Ishikawa (cell line): ENCODE measurements at regions not wholly inside any gene's neighbourhood (a gene's known extent, or its start where the extent isn't known, plus 50 kb on each side); places are given as distances from the start of the nearest gene placed in this dataset.

Experiments
- CEBPB ChIP-seq: IDR thresholded peaks from 2 replicates; pipeline ENCODE4 v1.6.1; 2012
- CREB1 ChIP-seq: IDR thresholded peaks from 2 replicates; pipeline ENCODE4 v1.6.1; 2012; ENCODE audit warnings: low read depth
- EGR1 ChIP-seq: IDR thresholded peaks from 2 replicates; pipeline ENCODE4 v1.6.1; 2012
- EP300 ChIP-seq: IDR thresholded peaks from 2 replicates; pipeline ENCODE4 v1.6.1; 2012; ENCODE audit warnings: borderline replicate concordance
- FOXM1 ChIP-seq: IDR thresholded peaks from 2 replicates; pipeline ENCODE4 v1.6.1; 2012; ENCODE audit warnings: low read depth, borderline replicate concordance
- NFIC ChIP-seq: IDR thresholded peaks from 2 replicates; pipeline ENCODE4 v1.6.1; 2012
- RAD21 ChIP-seq: IDR thresholded peaks from 2 replicates; pipeline ENCODE4 v1.6.1; 2012; ENCODE audit warnings: low read depth
- REST ChIP-seq: IDR thresholded peaks from 2 replicates; pipeline ENCODE4 v1.6.1; 2012; ENCODE audit warnings: low read depth, mild to moderate bottlenecking
- TAF1 ChIP-seq: IDR thresholded peaks from 2 replicates; pipeline ENCODE4 v1.6.1; 2012; ENCODE audit warnings: low read depth, mild to moderate bottlenecking
- TCF12 ChIP-seq: IDR thresholded peaks from 2 replicates; pipeline ENCODE4 v1.6.1; 2012; ENCODE audit warnings: low read depth
- TEAD4 ChIP-seq: IDR thresholded peaks from 2 replicates; pipeline ENCODE4 v1.6.1; 2012
- YY1 ChIP-seq: IDR thresholded peaks from 2 replicates; pipeline ENCODE4 v1.6.1; 2012; ENCODE audit warnings: low read depth
- ZBTB7A ChIP-seq: IDR thresholded peaks from 2 replicates; pipeline ENCODE4 v1.6.1; 2012; ENCODE audit warnings: low read depth
- TF ChIP-seq, protein P1 (sequence below): IDR thresholded peaks from 2 replicates; pipeline ENCODE4 v1.6.1; 2012
- TF ChIP-seq, protein P2 (sequence below): IDR thresholded peaks from 2 replicates; pipeline ENCODE4 v1.6.1; 2012

GRCh38 chr12:72179841-72180240, 92.3 kb upstream of the TRHDE start:
- TF ChIP-seq CEBPB (no peak), REST (no peak), YY1 (no peak)

DNA sequence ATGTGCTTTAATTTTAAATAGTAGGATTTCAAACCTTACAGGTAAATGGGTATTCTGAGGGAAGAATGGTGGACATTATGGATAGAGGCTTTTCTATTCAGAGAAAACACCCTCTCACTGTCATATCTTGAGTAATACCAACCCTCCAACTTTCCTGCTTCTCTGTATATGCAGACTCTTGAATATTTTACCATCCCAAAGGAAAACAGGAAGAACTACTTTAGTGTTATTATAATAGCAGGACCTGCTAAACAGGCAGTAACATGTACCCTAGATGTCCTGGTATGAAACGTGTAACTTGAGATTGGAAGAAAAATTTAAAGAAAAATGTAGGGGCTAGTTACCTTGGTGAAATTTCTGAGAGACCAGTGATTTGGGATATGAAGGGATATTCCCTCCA, 82.9 kb upstream of the TRHDE start:
- TF ChIP-seq REST, result no peak

- no peak for TF ChIP-seq TEAD4
- TF ChIP-seq NFIC, result no peak
- TF ChIP-seq EGR1, result no peak
- no peak for TF ChIP-seq REST
- TF ChIP-seq, protein P1, sequence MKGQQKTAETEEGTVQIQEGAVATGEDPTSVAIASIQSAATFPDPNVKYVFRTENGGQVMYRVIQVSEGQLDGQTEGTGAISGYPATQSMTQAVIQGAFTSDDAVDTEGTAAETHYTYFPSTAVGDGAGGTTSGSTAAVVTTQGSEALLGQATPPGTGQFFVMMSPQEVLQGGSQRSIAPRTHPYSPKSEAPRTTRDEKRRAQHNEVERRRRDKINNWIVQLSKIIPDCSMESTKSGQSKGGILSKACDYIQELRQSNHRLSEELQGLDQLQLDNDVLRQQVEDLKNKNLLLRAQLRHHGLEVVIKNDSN, result no peak
- no peak for TF ChIP-seq TCF12
- no peak for TF ChIP-seq CEBPB
- TF ChIP-seq ZBTB7A, result no peak
- no peak for TF ChIP-seq EP300
- TF ChIP-seq RAD21, result no peak
- TF ChIP-seq TAF1, result no peak
- no peak for TF ChIP-seq FOXM1
- TF ChIP-seq, protein P2, sequence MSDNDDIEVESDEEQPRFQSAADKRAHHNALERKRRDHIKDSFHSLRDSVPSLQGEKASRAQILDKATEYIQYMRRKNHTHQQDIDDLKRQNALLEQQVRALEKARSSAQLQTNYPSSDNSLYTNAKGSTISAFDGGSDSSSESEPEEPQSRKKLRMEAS, result no peak
- no peak for TF ChIP-seq YY1
- TF ChIP-seq CREB1, result no peak
These were observed 80.4 kb upstream of the TRHDE start for GRCh38 chr12:72191761-72192160.

GRCh38 chr12:72197790-72198189, 74.4 kb upstream of the TRHDE start:
- TF ChIP-seq YY1, result no peak

DNA sequence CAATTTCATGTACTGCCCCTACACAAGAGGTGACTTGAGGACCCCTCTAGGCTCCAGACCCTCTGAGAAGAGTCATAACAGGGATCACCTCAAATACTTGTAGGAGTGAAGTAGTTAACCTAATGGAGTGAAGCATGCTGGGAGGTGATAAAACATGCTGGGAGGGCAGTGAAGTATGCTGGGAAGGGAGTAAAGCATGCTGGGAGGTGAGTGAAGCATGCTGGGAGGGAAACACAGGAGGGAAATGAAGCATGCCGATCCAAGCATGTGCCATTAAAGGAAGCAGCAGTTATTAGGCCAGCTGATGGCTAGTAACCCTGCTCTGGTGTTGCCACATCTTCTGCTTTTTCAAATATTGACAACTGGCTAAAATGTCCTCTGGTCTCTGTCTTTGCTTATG, 70.7 kb upstream of the TRHDE start:
- TF ChIP-seq, protein P2, result peak; percentile 54
- no peak for TF ChIP-seq NFIC

- no peak for TF ChIP-seq CEBPB
- no peak for TF ChIP-seq CREB1
- TF ChIP-seq, protein P2, result no peak
- no peak for TF ChIP-seq EGR1
- no peak for TF ChIP-seq TEAD4
- TF ChIP-seq YY1, result no peak
- no peak for TF ChIP-seq NFIC
- TF ChIP-seq FOXM1, result no peak
These were observed 68.3 kb upstream of the TRHDE start for GRCh38 chr12:72203764-72204335.

DNA sequence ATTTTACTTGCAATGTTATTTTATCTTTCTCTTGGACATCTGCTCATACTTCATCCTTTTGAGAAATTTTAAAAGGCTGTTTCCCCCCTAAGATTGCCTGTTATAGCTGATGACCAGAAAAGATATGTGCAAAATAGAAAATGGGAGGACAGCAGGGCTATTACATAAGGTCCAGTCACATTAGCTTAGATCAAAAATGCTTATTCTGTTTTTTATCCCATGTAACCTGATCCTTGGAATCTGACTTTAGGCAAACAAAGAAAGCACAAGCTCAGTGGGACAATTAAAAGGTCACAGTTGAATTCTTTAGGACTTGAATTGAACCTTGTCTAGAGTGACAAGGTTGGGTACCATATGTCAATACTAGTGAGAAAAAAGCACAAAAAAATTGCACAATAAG, 65.1 kb upstream of the TRHDE start:
- peak; percentile 43; the same call in 1 of the 2 replicates for TF ChIP-seq FOXM1
- peak; percentile 85 for TF ChIP-seq TEAD4
- TF ChIP-seq ZBTB7A, result no peak
- TF ChIP-seq, protein P2, result no peak
- peak; percentile 68 for TF ChIP-seq TCF12
- peak; percentile 84 for TF ChIP-seq CEBPB
- TF ChIP-seq EGR1, result no peak
- TF ChIP-seq, protein P1, result no peak
- peak; percentile 80 for TF ChIP-seq EP300
- TF ChIP-seq YY1, result no peak
- TF ChIP-seq RAD21, result peak; percentile 3; the same call in 1 of the 2 replicates
- no peak for TF ChIP-seq TAF1
- no peak for TF ChIP-seq NFIC
- TF ChIP-seq REST, result no peak
- TF ChIP-seq CREB1, result no peak
